Thoracic aorta (tissue), 2 donors: ENCODE measurements at regions not wholly inside any gene's neighbourhood (a gene's known extent, or its start where the extent isn't known, plus 50 kb on each side); places are given as distances from the start of the nearest gene placed in this dataset.

Experiments used
- ATAC-seq: fragments of 150-250 bp; one replicate; pipeline ENCODE4 v1.8.0; 2017; ENCODE audit warnings: low read depth; ENCODE audit not compliant: insufficient number of reproducible peaks, low FRiP score
- DNase-seq: peaks from one replicate; pipeline ENCODE4 v3.0.0-alpha.2; 2020; ENCODE audit warnings: low spot score
- H3K27ac ChIP-seq, 2 donors: fragments of 200-600 bp; sonication (generic); 1 replicate in 1 of 2; 2 replicates in 1 of 2; pipeline ENCODE4 v1.5.1; 2016; ENCODE audit warnings: mild to moderate bottlenecking in 2 of 2, moderate library complexity in 2 of 2
- H3K27me3 ChIP-seq: fragments of 200-600 bp; sonication (generic); replicated peaks from 2 replicates; pipeline ENCODE4 v1.6.0; 2016; ENCODE audit warnings: mild to moderate bottlenecking; ENCODE audit not compliant: insufficient read depth
- H3K36me3 ChIP-seq: fragments of 200-600 bp; sonication (generic); one replicate; pipeline ENCODE4 v1.5.1; 2016
- H3K4me1 ChIP-seq, 2 donors: fragments of 200-600 bp; sonication (generic); 1 replicate in 1 of 2; 2 replicates in 1 of 2; pipeline versions ENCODE4 v1.5.1 to v1.6.0; 2016; ENCODE audit warnings: low read depth in 2 of 2, mild to moderate bottlenecking in 1 of 2; ENCODE audit not compliant: control insufficient read depth in 1 of 2
- H3K4me3 ChIP-seq: fragments of 200-600 bp; sonication (generic); 2 replicates; pipeline ENCODE4 v1.5.1; 2016; ENCODE audit warnings: mild to moderate bottlenecking
- H3K9me3 ChIP-seq: fragments of 200-600 bp; sonication (generic); 2 replicates; pipeline ENCODE4 v1.5.1; 2016
- CTCF ChIP-seq: fragments of 200-600 bp; sonication (generic); IDR thresholded peaks from one replicate; pipeline ENCODE4 v1.5.1; 2019; ENCODE audit warnings: antibody characterized with exemption

GRCh38 chr19:16018801-16019551 lies 57.3 kb upstream of the TPM4 start:
- ATAC-seq (no peak), DNase-seq (no peak)
- TF ChIP-seq CTCF = no peak
- no peaks in the 10 kb centered on the region for H3K36me3 ChIP-seq
- H3K4me3 ChIP-seq = no peak overlapping the region
- H3K27me3 ChIP-seq = no peaks in the 10 kb centered on the region
- no peaks in the 10 kb centered on the region for H3K9me3 ChIP-seq
- no peaks in the 10 kb centered on the region for H3K4me1 ChIP-seq
- no peak overlapping the region for H3K27ac ChIP-seq

GRCh38 chr19:16019691-16020448 lies 56.4 kb upstream of the TPM4 start:
- Histone ChIP-seq H3K36me3 (no peaks in the 10 kb centered on the region), H3K4me1 (no peaks in the 10 kb centered on the region), H3K27me3 (no peaks in the 10 kb centered on the region), H3K9me3 (no peaks in the 10 kb centered on the region), H3K27ac (no peak overlapping the region), H3K4me3 (no peak overlapping the region)
- no peak for ATAC-seq
- no peak for DNase-seq
- no peak for TF ChIP-seq CTCF

- no peak overlapping the region for H3K27ac ChIP-seq
- no peak overlapping the region for H3K4me3 ChIP-seq
- H3K36me3 ChIP-seq = no peaks in the 10 kb centered on the region
- TF ChIP-seq CTCF = no peak
- no peaks in the 10 kb centered on the region for H3K4me1 ChIP-seq
- H3K9me3 ChIP-seq = no peaks in the 10 kb centered on the region
- no peaks in the 10 kb centered on the region for H3K27me3 ChIP-seq
- DNase-seq (no peak), ATAC-seq (no peak)
Measured at GRCh38 chr19:16021796-16022195, 54.5 kb upstream of the TPM4 start.

- no peaks in the 10 kb centered on the region for H3K4me1 ChIP-seq
- DNase-seq (no peak), ATAC-seq (no peak)
- no peaks in the 10 kb centered on the region for H3K9me3 ChIP-seq
- no peak for TF ChIP-seq CTCF
- H3K36me3 ChIP-seq = no peaks in the 10 kb centered on the region
- H3K27me3 ChIP-seq = no peaks in the 10 kb centered on the region
- H3K27ac ChIP-seq = no peak overlapping the region
- no peak overlapping the region for H3K4me3 ChIP-seq
Measured at GRCh38 chr19:16022251-16022650, 54.0 kb upstream of the TPM4 start.

GRCh38 chr19:16022681-16023080 lies 53.6 kb upstream of the TPM4 start:
- Histone ChIP-seq H3K36me3 (no peaks in the 10 kb centered on the region), H3K27me3 (no peaks in the 10 kb centered on the region), H3K27ac (no peak overlapping the region), H3K4me3 (no peak overlapping the region), H3K4me1 (no peaks in the 10 kb centered on the region), H3K9me3 (no peaks in the 10 kb centered on the region)
- DNase-seq (no peak), ATAC-seq (no peak)
- TF ChIP-seq CTCF = no peak
